Activated CD4-positive, alpha-beta T cell treated with anti-CD3 and anti-CD28 coated beads for 24 hours (primary cell): ENCODE measurements at regions not wholly inside any gene's neighbourhood (a gene's known extent, or its start where the extent isn't known, plus 50 kb on each side); places are given as distances from the start of the nearest gene placed in this dataset.
"Not testable (repeated sequence)": the region's sequence is repeated elsewhere in the genome, so short reads cannot be mapped to it uniquely, and the experiment has no call there.

Experiments used
- DNase-seq, 2 donors: peaks; one replicate each; pipeline ENCODE4 v3.0.0-alpha.2; 2020; ENCODE audit warnings: low read depth in 2 of 2

DNA sequence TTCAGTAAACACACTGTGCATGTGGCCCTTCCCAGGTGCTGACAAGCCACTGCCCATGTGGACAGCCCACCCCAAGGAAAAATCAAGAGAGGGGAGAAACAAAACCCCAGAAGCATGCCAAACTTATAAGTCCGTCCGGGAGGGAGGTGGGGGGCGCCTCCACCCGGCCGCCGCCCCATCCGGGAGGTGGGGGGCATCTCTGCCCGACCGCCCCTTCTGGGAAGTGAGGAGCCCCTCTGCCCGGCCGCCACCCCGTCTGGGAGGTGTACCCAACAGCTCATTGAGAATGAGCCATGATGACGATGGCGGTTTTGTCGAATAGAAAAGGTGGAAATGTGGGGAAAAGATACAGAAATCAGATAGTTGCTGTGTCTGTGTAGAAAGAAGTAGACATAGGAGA is 53.8 kb upstream of the C2CD4B start:
- DNase-seq, result no peak

DNA sequence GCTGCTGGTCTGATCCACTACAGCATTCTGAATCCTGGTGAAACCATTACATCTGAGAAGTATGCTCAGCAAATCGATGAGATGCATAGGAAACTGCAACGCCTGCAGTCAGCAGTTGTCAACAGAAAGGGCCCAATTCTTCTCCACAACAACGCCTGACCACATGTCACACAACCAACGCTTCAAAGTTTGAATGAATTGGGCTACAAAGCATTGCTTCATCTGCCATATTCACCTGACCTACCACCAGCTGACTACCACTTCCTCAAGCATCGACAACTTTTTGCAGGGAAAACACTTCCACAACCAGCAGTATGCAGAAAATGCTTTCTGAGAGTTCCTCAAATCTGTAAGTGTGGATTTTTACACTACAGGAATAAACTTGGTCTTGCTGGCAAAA is 54.7 kb upstream of the C2CD4B start:
- DNase-seq, result no peak

DNA sequence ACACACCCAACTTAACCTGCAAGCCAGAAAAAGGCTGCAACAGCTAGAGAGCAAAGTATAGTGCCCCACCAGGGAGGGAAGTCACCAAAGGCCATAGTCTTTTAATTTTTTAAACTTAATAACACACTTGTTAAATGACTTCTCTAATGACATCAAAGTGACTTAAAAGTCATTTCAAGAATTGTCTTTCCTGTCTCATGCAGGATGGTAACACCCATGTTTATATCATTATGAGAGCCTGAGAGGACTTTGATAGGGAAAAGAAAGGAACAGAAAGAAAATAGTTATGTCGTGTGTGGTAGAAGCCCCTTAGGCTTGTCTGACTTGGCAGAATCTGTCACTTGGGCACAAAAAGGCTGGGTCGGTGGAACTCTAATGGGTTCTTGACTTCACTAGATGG is 57.9 kb upstream of the C2CD4B start:
- DNase-seq, result no peak

DNA sequence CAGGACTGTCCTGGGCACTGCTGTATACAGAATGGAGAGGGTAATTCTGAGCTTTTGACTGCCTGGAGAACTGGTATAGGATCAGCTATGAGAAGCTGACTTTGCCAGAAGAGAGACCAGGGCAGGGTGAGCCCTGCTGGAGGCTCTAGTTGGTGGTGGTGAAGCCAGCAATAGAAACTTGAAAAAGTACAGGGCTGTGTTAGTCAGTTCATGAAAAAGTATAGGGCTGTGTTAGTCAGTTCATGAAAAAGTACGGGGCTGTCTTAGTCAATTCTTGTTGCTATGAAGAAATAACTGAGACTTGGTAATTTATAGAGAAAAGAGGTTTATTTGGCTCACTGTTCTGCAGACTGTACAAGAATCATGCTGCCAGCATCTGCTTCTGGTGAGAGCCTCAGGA is 63.5 kb upstream of the C2CD4B start:
- DNase-seq, result no peak

DNA sequence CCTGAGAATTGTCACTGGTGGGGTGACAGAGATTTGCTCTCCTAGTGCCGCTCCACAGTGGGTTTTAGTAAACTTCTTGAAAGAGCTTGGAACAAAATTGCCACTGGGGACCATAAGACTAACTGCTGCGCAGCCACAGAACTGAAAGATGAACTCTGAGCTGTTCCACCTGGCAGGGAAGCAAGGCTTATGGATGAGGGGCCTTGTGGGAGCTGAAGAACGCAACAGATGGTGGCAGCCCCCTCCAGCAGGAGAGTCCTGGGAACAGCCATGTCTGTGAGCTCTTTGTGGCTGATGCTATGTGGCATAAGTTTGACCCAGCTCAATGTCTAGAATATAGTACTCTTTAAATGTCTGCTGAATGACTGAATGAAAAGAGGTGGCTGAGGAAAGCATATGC is 66.8 kb upstream of the C2CD4B start:
- DNase-seq, result no peak

DNA sequence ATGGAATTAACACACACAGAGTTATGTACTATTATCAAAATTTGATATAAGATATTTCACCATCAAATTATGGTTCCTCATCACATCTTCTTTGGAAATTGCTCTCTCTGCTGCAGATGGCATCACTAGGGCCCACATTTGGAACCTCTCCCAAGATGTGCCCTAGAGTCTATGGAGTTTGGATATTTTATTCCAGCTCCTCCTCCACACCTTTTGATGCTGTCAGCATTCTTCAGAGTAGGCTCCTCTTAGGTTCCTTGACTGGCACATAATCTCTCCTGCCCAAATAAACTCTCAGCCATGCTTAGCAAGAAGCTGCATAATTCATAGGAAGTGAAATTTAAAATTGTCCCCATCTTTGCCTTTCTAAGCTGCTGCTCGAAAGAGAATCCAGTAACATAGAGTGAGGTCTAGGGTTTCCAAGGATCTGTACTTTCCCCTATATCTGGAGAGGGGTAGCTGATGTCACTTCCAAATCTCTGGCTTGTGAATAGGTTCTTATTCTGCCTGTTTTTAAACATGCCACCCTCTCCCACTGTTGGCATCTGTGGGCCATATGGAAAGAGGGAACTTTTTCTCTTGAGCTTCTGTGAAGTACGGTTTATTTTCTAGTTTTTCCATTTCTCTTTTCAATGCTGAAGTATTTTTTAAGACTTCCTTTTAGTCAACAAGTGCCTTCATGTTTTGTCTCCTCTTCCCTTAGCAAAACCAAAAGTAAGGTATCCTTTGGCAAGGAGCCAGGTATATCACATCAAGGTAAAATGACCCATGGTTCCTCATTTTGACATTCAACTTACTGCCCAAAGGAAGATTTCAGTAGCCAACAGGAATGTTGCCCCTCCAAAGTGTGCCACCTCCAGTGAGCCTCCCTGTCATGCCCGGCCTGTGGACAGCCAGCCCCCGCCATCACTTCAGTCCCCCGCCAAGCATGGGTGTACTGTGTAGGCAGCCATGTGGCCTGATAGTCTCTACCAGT is 75.3 kb upstream of the C2CD4B start:
- DNase-seq, result no peak

DNA sequence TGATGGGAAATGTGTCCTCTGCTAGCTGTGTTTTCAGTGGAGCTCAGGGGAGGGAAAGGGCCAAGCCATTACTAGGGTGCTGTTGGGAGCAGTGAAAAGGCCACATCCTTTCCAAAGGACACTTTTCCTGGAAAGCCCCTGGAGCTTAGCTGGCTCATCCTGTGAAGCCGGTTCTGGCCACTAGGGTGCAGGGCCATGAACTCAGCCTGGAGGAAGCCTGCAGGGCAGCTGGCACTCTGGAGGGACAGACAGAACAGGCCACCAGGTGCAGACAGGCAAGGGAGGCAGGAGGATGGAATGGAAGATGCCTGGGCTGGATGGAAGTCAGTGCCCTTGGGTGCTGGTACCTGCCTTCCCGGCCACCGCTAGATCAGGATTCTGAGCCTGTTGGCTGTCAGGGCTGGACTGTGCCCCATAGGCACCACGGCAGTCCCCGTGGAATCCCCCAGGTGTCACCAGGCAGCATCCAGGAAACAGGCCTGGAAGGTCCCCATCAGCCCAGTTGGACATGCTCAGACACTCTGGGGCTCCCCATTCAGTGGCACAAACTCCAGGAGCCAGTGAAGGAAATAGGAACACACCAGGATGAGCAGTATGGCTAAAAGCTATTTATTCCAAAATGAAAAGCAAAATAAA is 76.2 kb upstream of the C2CD4B start:
- DNase-seq, result no peak

DNA sequence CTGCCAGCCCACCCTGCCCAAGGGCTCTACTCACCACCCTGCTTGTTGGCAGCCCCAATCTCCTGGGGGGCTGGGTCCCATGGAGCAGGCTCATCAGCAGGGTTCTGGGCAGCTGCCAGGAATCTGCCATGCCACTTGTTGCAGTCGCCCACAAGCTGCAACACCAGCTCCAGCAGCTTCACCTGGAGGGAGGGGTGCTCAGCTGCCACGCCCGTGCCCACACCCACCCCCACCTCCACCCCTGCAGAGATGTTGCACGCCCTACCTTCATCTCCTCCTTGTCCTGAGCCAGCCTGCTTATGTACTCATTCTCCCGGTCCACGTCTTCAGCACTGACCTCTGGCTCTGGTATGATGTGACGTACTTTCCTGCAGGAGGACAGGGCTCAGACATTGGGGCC is 77.9 kb upstream of the C2CD4B start:
- no peak for DNase-seq

DNA sequence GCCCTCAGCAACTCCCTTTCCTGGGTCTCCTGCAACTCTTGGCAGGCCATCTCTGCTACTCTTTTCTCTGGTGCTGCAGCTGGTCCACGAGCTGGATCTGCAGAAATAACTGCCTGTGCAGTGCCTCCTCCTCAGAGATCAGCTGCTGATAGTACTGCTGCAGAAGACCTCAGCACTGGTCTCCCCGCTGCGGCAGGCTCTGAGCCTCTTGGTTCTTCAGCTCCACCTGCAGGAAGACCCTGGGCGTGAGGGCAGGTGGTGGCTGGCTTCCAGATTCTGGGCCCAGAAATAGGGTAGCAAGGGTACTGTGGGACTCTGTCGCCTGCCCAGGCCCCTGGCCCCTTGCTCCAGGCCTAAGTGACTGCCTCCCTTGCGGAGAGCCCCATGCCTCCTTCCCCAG is 79.7 kb upstream of the C2CD4B start:
- no peak for DNase-seq

DNA sequence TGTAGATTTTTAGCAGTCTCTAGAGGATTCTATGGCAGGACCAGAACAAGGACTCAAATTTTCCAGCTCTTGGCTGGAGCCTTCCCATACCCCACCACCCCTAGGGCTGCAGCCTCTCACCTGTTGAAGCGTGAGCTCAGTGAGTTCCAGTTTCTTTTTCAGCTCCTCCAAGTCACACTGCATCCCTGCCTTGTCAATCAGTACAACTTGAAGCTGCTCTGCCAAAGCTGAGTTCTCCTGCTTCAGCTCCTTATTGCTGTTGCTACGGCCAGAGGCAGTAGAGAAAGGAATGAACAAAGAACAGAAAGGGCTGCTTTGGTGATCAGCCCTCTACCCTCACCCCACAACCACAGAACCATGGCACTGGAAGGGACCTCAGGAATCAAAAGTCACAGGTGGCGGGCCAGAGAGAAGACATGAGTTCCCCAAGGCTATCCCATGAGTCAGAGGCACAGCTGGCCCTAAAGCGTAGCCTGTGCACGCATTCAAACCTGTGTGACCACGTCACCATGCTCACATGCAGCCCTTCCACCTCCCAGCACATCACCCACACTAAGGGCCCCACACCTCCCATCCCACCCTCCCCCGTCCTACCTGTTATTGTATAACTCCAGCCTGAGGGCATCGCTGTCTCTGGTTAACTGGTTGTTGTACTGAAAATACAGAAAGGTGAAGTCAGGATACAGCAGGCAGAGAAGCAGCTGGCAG is 83.3 kb upstream of the C2CD4B start:
- no peak for DNase-seq

DNA sequence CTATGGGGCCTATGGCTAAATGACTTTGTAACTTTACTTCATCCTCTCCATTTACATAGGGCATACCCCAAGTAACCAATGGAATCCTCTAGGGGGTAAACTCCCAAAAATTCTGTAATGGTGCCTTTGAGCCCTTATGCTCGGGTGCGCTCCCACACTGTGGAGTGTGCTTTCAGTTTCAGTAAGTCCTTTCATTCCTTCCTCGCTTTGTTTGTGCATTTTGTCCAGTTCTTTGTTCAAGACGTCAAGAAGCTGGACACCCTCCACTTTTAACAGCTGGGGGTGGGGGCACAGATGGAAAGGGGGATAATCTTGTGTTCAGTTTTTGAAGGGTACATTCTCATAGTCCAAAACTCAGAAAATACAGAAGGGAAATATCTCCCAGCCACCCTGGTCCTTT is 84.4 kb upstream of the C2CD4B start:
- no peak for DNase-seq

DNA sequence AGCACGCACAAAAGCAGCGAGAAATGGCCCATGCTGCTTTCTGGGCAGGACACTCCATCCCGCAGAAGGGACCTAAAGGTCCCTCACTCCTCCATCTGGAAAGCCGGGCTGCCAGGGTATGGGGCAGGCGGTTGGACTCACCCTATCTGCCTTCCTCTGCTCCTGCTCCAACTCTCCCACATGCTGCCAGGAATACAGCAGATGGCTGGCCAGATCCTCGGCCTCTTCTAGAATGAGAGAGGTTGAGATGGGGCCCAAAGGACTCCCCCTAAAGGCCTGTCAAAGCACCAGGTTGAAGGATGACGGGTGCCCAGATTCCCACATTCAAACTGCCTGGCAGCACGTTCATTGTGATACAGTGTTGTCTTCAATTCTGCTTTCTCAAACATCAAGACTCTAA is 85.1 kb upstream of the C2CD4B start:
- DNase-seq, result no peak

DNA sequence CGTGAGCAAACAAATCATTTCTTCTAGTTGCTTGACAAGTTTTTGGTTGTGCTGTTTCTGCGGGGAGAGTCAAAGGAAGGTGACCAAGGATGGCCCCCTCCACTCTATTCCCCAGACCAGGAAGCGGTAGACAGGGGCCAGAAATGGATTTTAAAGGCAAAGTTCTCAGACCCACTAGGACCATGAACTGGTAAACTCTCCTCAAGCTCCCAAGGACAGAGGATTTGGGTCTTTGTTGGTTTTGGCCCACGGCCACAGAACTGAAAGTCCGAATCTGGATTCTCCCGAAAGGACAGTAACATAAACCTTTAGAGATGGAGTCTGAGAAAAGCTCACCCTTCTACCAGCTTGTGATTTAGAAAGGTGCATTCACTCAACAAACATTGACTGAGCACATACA is 85.9 kb upstream of the C2CD4B start:
- DNase-seq, result no peak

DNA sequence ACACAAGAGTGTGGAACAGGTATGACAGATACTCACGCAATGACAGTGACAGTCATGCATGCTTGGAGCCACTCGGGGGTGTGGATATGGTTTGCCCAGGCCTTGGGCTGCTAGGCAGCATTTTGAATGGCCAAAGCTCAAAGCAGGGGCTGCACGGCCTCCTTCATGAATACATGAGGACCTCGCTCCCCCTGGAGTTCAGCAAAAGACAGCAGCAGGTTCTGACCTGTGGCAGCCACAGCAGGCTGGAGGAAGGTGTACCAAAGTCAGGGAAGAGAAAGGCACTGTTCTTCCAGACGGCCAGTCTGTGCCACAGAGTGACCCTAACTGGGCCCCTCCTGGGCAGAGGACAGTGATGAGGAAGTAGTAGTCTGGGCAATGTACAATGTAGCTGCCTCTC is 88.2 kb upstream of the C2CD4B start:
- no peak for DNase-seq

DNA sequence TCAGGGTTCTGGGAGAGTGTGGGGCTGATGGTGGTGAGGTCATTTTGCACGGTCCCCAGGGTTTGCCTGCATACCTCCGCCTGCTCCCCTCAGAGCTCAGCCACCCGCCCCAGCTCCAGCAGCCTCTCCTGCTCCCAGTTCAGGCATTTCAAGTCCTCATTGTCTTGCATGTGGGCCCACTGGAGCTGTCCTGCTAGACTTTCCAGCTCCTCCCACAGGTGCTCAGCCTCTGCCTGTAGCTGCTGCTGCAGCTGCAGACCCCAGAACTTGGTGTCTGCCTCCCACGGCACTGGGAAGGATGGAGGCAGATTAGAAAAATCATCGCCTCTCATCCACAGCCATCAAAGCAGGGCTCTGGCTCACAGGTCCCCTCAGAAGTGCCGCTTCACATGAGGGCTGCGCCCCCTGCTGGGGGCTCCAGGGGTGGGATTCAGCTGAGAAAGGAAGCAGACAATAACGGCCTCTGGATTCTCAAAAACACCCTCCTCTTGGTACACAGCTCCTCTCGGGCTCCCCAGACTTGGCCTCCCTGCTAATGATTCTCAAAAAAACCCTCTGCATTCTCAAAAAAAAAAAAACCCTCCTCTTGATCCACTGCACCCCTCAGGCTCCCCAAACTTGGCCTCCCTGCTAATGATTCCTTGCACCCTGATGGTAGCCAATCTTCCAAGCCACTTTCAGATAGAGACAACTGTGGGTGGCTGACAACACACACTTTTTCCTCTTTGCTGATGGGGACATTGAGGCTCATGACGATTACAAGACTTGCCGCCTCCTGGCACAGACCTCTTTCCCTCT is 89.3 kb upstream of the C2CD4B start:
- DNase-seq, result peak; percentile 58 to 62

DNA sequence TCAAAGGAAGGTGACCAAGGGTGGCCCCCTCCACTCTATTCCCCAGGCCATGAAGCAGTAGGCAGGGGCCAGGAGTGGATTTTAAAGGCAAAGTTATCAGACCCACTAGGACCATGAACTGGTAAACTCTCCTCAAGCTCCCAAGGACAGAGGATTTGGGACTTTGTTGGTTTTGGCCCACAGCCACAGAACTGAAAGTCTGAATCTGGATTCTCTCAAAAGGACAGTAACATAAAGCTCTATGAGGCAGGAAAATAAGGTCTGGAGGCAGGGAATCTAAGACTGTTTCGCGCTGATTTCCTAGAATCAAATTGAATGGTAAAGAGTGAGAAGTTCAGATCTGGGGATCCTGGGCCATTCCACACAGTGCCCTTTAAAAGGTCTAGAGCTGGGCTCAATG is 91.3 kb upstream of the C2CD4B start:
- DNase-seq, result not testable (repeated sequence)

DNA sequence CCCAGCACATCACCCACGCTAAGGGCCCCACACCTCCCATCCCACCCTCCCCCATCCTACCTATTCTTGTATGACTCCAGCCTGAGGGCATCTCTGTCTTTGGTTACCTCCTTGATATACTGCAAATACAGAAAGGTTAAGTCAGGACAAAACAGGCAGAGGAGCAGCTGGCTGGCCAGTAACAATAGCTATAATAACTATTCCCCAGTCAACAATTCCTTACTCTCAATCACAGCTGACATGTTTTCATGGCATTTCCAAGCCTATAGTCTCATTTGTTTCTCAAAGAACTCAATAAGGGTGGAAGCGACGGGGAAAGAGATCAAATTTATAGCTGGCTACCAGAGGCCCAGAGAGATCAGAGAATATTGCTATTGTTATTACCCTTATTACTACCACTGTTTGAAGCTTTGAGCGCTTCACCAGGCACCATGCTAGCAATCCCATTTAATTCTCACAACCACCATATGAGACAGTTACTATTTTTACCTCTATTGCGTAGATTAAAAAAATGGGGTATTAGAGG is 93.0 kb upstream of the C2CD4B start:
- DNase-seq, result no peak

DNA sequence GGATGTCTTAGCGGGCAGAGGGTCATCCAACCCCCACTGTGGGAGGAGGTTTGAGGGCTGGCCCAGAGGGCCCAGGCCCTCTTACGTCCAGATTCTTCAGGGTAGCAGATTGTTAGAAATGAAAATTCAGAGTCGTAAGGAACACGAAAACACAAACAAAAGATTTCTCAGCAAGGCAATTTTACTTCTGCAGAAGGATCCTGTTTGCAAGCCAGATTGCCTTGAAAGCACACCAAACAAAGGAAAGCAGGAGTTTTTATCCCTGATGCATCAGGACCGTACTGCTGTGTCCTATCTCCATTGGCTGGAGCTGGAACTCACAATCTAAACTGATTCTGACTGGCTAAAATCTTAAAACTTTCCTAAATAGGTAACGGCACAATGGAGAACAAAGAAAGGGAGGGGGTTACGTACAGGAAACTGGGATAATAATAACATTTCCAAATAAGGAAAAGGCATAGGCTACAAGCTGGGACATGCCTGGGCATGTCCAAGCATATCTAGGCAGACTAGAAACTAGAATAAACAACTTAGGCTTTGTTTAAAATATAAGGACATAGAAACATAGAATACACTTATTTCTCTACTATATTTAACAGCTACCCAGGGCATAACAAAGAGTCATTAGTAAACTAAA is 97.3 kb upstream of the C2CD4B start:
- no peak for DNase-seq

DNA sequence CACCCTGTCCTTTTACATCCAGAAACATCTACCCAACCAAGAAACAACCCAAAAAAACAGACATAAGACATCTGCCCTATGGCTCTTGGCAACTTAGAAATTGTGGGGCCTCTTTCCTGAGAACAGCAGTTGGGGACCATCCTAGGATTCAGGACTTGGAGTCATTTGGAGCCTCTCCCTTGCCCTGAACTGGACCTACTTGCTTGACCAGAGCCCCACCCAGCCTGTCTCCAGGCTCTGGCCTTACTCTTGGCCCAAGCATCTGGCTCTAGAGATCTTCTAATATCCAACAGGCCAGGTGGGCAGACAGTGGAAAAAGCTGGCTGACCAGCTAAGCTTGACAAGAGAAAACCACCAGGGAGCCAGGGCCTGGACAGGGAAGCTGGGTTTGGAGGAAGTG is 99.1 kb upstream of the C2CD4B start:
- DNase-seq, result no peak

DNA sequence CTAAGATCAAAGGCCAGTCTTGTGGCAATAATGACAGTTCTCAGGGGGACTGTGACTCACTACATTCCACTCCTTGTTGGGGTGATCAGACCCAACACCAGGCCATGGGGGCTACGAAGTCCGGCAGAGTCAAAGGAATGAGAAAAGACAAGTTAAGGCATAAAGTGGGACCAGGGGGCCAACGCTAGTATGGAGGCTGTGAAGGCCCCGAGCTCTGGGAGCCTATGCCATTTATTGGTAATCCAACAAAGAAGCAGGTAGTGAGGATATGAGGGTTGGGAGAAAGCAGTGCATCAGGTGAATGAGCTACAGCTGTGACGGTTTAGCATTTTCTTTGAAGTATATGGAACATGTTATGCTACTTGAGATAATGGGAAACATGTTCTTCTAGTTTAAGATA is 104.4 kb upstream of the C2CD4B start:
- DNase-seq, result no peak
